NOMO-1 treated with dmso at 0.1 percent for 144 hours (cell line): ENCODE measurements at regions not wholly inside any gene's neighbourhood (a gene's known extent, or its start where the extent isn't known, plus 50 kb on each side); places are given as distances from the start of the nearest gene placed in this dataset.
"Not testable (repeated sequence)": the region's sequence is repeated elsewhere in the genome, so short reads cannot be mapped to it uniquely, and the experiment has no call there.

Experiments
- DNase-seq: peaks from one replicate; lab custom pipeline; 2025; ENCODE audit not compliant: unreplicated experiment; lab: John Stamatoyannopoulos, UW

DNA sequence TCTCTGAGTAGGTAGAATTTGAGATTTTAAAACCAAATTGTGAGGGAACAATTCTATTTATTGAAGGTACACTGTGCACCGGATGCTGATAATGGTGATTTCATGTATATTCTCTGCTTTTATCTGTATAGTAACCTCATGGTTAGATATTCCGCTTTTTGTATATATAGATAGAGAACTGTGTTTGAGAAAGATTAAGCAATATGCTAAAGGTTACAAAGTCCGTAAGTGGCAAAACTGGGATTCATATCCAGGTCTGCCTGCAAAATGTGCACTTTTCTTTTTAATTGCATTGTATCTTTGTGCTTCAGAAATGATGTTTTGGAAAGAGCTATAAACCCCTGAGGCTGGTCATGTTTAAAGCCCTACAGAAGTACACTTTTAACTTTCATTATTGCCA is 635.4 kb upstream of the NECTIN3 start:
- DNase-seq = no peak

- DNase-seq = not testable (repeated sequence)
Measured at GRCh38 chr3:110440066-110440653, 631.5 kb upstream of the NECTIN3 start.

GRCh38 chr3:110454066-110454465 is 617.5 kb upstream of the NECTIN3 start:
- DNase-seq = no peak

GRCh38 chr3:110456001-110456400 is 615.6 kb upstream of the NECTIN3 start:
- no peak for DNase-seq

GRCh38 chr3:110456438-110457138 is 615.0 kb upstream of the NECTIN3 start:
- no peak for DNase-seq

- no peak for DNase-seq
Measured at GRCh38 chr3:110457508-110457907, 614.1 kb upstream of the NECTIN3 start.

DNA sequence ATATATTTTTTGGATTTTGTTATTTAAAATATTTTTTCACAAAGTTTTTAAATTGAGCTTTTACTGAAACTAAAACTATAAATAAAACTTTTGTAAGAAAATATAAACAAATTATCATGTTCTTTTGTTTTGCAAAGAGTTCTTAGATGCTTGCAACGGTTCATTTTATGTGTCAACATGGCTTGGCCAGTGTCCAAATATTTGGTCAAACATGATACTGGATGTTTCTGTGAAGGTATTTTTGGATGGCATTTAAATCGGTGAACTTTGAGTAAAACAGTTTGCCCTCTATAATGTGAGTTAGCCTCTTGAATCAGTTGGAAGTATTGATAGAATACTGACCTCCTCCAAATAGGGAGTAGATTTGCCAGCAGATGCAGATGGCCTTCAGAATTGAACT is 612.6 kb upstream of the NECTIN3 start:
- DNase-seq = no peak

DNA sequence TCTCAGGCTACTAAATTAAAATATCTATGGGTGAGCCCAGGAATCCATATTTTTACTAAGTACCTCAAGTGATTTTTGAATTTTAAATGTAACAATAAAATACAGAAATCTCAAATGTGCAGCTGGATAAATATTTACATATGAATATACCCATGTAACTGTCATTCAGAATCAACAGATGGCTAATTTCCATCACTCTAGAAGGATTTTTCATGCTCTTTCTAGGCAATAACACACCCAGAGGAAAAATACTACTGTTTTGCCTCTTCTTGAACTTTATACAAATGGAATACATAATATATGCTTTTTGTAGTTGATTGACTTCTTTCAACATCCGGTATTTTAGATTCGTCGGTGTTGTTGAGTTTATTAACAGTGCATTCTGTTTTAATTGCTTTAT is 601.3 kb upstream of the NECTIN3 start:
- DNase-seq = no peak

- DNase-seq = no peak
Measured at GRCh38 chr3:110473405-110473804, 598.2 kb upstream of the NECTIN3 start.

- DNase-seq = no peak
Measured at GRCh38 chr3:110474397-110474796, 597.2 kb upstream of the NECTIN3 start.

GRCh38 chr3:110478377-110479054 is 593.1 kb upstream of the NECTIN3 start:
- DNase-seq = no peak

- DNase-seq = no peak
Measured at GRCh38 chr3:110479731-110480130, 591.9 kb upstream of the NECTIN3 start.

DNA sequence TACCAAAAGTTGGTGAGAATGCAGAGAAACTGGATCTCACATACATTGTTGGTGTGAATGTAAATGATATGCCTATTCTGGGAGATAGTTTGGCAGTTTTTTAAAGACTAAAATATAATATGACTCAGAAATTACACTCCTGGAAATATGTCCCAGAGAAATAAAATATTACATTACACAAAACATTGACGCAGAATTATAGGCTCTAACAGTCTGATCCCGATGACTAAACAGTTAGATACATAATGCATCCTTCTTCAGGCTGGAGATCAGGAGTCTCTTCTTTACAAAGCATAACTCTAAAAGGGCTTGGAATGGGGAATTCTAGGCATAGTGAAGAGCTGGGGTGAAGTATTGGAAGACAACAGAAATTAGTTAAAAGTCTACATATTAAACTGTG is 586.2 kb upstream of the NECTIN3 start:
- no peak for DNase-seq

DNA sequence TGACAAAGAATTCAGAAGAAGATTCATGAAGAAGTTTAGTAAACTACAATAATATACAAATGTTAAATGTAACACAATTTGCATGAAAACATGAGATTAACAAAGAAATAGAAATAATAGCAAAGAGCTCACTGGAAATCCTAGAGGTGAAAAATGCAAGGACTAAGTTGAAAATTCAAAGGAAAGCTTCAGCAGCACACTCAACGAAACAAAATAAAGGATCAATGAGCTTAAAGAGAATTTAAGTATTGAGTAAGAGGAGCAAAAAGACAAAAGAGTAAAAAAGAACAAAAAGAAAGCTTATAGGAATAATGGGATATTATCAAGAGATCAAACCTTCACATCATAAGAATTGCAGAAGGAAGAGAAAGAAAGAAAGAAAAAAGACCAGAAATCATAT is 583.8 kb upstream of the NECTIN3 start:
- no peak for DNase-seq

GRCh38 chr3:110491413-110491812 is 580.2 kb upstream of the NECTIN3 start:
- DNase-seq = no peak

GRCh38 chr3:110492876-110493275 is 578.7 kb upstream of the NECTIN3 start:
- no peak for DNase-seq

DNA sequence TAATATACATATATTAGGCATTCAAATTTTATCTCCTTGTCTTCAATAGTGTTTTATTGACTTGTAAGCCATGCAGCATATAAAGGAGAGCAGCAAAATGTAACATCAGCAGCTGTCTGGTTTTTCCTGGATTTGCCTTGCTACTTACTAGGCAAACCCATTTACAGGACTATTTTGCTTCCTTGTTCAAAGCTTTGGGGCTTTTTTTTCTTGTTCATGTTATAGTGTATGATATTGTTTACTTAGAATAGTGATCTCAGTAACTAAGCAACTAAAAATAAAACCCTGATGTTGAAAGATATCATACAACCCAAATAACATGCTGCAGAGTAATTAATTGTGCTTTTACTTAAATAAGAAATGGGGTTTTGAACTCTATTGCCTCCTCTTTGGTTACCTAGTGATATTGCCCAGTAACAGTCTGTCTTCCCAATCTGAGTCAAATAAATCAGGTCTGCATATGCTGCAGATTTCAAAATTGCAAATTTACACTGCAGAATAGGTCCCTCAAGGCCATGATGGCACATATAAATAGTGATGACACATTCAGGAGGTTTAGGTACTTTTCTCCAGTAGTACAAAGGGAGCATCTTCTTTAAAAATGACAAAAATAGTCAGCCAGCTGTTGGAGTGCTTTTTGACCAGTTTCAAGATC is 578.1 kb upstream of the NECTIN3 start:
- DNase-seq = no peak

GRCh38 chr3:110494093-110494490 is 577.5 kb upstream of the NECTIN3 start:
- DNase-seq = no peak

GRCh38 chr3:110494728-110495127 is 576.9 kb upstream of the NECTIN3 start:
- DNase-seq = no peak

DNA sequence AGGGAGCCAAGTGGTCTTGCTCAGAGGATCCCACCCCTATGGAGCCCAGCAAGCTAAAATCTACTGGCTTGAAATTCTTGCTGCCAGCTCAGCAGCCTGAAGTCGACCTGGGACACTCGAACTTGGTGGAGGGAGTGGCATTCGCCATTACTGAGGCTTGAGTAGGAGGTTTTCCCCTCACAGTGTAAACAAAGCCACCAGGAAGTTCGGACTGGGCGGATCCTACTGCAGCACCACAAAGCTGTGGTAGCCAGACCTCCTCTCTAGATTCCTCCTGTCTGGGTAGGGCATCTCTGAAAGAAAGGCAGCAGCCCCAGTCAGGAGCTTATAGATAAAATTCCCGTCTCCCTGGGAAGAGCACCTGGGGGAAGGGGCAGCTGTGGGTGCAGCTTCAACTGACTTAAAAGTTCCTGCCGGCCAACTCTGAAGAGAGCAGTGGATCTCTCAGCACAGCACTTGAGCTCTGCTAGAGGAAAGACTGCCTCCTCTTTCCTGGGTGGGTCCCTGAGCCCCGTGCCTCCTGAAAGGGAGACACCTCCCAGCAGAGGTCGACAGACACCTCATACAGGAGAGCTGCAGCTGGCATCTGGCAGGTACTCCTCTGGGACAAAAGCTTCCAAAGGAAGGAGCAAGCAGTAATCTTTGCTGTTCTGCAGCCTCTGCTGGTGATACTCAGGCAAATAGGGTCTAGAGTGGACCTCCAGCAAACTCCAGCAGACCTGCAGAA is 576.3 kb upstream of the NECTIN3 start:
- no peak for DNase-seq

DNA sequence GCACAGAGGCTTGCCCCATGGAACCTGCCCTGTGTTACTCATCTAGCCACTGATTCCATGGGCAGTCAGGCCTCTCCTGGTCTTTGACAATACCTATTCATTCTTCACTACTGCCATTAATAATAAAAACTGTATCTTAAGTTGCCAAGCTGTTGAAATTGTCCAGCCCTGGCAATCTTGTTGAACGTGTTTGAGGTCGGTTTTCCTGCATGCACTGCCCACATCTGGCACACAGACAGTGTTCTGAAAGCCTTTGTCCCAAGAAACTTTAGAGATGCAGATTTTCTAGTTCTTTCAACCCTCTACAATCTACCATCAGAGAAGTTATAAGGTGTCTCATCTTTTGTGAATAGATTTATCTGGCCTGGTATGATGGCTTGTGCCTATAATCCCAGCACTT is 567.2 kb upstream of the NECTIN3 start:
- DNase-seq = no peak
